ENCODE measurements at regions not wholly inside any gene's neighbourhood (a gene's known extent, or its start where the extent isn't known, plus 50 kb on each side); places are given as distances from the start of the nearest gene placed in this dataset.
"Not testable (repeated sequence)": the region's sequence is repeated elsewhere in the genome, so short reads cannot be mapped to it uniquely, and the experiment has no call there.

- no peak for DNase-seq
These were observed 2393.0 kb upstream of the C9orf72 start for GRCh38 chr9:29966247-29966646.

DNA sequence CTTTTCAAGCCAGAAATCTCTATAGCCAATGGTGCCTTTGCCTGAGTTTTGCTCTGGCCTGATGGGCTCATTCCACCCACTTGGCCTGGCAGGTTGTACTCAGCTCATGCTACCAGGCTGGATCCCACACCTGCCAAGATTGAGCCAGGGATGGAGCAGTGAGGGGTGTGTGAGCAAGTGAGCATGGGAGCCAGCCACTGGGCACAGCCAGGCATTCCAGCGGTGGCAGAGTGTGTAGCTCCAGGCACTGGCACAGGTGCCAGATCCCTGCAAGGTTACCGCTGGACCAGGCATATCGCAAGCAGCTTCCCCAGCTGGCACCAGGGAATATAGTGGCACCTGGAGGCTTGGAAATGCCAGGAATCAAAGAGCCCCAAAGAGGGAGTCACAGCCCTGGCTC is 2395.6 kb upstream of the C9orf72 start:
- DNase-seq: no peak

DNA sequence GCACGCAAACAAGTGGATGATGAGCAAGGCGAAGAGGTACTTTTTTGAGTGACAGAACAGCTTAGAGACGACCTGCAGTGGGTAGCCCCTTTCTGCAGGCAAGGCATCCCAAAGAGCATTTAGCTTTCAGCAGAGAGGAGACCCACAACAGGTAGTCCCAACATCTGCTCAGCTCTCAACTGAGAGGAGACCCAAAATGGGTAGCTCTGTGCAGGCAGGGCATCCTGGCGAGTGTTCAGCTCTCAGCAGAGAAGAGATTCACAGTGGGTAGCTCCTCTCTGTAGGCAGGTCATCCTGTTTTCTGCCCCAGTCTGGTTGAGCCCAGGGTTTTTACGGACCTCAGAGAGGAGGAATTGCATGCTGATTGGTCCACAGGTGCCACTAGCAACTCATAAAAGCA is 2396.1 kb upstream of the C9orf72 start:
- no peak for DNase-seq

DNA sequence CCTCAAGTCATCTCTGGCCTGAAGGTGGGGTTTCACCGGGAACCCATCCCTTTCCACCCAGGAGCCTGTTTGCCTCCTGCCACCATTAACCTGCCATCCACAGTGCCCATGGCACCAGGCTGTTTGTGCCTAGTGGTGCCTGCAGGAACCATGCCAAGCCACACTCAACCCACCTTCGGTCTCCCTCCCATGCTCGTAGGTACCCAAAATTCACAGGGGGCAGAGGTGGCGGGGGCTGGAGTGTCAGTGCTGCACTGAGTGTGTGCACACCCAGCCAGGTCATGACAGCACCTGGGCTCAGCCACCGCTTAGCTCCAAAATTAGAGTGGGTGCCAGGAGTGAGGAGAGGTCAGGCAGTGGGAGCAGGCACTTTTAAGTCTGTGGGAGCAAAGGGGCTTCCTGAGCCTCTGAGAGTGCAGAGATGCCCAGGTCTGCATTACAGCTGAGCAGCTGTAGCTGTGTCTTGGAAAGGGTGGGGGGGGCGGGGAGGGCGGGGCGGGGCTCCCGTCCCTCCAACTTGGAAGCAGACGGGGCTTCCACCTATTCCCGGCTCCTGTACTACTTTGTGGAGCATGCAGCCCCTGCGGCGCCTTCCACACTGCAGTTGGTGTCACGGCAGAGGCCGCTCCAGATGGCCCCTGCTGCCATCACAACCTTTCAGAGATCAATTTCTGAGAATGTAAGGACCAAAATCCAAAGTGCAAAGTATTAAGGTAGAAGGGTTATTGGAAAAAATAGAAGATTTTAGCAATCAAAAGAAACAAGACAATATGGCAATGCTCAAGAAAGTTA is 2396.8 kb upstream of the C9orf72 start:
- DNase-seq: no peak

- no peak for DNase-seq
These were observed 2400.9 kb upstream of the C9orf72 start for GRCh38 chr9:29974197-29974596.

GRCh38 chr9:29976981-29977380 is 2403.7 kb upstream of the C9orf72 start:
- no peak for DNase-seq

DNA sequence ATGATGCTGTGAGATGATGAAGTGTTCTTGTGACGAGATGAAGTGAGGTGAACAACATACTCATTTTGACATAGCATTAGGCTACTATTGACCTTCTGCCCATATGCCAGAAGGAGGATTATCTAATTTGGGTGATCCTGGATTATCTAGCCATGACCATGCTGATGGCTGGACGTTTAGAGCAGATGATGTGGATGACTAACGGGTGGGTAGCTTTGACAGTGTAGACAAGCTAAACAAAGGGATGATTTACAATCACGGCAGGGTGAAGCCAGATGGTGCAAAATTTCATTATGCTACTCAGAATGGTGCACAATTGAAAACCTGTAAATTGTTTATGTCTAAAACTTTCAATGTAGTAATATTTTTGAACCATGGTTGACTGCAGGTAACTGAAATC is 2403.4 kb upstream of the ACO1 start:
- DNase-seq: no peak

DNA sequence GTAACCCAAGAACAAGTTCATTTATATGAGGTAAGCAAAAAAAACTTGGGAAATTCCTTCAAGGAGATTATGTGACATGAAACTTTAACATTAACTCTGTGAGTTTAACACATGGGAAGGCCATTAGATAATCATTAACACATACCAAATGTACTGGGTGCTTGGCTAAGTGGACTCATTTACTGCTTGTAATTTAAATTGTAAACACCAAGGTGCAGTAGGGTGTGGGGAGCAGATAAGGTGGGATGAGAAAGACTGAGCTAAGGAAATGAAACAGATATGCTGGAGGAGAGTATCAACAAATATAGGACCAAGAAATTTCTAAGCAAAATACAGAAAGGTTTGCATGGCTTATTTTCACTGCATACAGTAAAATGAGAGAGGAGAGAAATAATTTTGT is 2384.8 kb upstream of the ACO1 start:
- no peak for DNase-seq

DNA sequence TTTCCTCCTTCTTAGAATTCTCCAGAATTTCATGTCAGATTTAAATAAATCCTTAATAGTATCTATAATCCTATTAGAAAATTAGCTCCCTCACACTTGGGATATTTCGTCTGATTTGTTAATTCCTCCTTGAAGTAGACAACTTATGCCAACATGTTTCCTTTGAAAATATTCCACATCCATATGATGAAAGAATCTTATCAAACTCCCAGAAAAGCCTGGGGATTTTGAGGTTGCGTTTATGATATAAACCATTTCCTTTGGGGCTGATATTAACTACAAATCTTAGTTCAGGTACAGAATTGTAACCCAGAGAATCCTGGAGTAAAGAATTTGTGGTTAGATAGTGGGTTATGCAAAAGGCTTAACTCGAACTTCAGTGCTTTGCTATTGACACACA is 2373.8 kb upstream of the ACO1 start:
- no peak for DNase-seq

DNA sequence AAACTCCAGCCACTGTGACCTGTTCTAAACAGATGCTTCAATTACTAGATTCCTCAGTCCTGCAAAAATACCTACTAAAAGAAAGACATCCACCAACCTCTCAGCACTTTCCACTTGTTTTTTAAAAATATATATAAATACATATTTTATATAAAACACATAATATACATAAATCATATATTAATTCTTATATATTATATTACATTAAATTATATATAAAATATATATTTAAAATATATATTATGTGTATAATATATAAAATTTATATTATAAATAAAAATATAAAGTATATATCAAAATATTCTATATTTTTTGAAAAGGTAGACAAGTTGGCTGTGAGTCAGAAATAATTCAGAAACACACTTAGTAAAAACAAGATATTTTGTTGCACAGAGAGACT is 2371.8 kb upstream of the ACO1 start:
- no peak for DNase-seq

DNA sequence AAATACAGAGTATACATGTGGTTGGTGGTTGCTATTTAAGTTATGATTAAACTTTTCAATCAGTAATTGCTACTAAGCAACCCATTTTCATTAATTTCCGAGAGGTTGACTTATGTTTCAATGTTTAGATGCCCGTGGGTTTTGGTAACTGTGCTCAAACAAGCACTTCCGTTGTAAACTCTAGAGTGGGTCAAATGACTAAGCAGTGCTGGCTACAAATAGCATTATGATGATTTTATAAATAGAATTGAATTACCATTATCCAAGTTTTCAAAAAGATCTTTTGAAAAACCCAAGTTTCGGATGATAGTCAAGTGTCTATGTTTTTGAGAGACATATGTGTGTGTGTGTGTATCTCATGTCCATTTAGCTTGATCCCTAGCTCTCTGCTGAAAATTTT is 2369.4 kb upstream of the ACO1 start:
- no peak for DNase-seq

DNA sequence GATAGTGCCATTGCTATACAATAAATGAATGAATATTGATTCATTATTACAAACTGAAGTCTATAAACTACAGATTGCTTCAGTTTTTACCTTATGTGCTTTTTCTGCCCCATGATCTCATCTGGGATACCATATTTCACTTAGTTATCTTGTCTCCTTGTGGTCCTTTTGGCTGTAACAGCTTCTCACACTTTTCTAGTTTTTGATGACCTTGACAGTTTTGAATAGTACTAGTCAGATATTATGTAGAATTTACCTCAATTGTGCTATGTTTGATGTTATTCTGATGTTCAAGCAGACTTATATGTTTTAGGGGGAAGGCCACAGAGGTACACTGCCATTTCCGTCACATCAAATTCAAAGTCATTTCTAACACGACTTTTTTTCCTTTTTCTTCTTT is 2364.3 kb upstream of the ACO1 start:
- DNase-seq: no peak

- no peak for DNase-seq
These were observed 2348.7 kb upstream of the ACO1 start for GRCh38 chr9:30035761-30036160.

- no peak for DNase-seq
These were observed 2347.9 kb upstream of the ACO1 start for GRCh38 chr9:30036558-30036957.

DNA sequence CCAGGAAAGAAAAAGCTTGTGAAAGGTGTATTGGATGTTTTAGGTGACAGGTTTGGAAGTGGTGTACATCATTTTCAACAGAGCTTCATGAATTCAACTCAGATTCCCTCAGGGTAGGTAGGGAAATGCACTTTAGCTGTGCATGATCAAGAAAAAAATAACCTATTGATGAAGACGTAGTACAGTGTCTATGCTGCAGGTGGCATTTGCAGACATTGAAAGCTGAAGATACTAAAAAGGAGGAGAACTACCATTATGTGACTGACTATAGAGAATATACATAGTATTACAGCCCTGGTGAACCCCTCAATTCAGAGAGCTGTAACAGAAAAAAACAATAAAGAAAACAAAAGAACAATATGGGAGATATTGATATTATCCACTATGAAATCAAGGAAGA is 2344.7 kb upstream of the ACO1 start:
- DNase-seq: no peak

DNA sequence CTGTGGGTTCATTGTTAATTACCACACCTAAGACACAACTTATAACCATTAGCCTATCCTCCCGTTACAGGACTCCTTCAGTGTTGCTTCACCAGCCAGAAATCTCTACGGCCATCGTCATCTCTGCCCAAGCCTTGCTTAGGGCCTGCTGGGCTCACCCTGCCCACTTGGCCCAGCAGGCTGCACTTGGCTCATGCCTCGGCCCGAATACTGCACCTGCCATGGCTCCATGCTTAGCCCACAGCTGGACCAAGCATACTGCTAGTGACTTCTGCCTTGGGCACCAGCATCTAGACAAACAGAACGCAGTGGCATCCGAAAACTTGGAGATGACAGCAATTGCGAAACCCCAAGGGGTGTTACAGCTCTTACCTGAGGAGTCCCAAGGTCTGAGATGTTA is 2336.0 kb upstream of the ACO1 start:
- no peak for DNase-seq

GRCh38 chr9:30058463-30058862 is 2326.0 kb upstream of the ACO1 start:
- DNase-seq: no peak

- no peak for DNase-seq
These were observed 2323.5 kb upstream of the ACO1 start for GRCh38 chr9:30060976-30061375.

GRCh38 chr9:30065888-30066287 is 2318.6 kb upstream of the ACO1 start:
- no peak for DNase-seq

GRCh38 chr9:30069236-30069635 is 2315.2 kb upstream of the ACO1 start:
- DNase-seq: not testable (repeated sequence)

DNA sequence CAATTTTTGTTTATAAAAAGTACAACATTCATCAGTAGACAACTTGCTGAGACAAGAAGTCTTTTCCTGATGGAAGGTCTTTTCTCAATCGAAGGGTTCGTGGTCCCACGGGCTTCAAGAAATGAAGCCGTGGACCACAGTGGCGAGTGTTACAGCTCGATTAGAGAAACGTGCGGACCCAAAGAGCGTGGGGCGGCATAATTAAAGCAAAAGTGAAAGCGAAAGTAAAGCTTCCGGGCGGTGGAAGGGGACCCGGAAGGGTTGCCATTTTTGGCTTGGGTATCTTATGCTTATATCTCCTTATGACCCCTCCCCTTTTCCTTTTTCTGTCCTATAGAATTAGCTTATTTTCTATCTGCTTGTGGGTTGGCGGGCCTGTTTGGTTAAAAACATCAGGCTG is 2309.4 kb upstream of the ACO1 start:
- no peak for DNase-seq

DNA sequence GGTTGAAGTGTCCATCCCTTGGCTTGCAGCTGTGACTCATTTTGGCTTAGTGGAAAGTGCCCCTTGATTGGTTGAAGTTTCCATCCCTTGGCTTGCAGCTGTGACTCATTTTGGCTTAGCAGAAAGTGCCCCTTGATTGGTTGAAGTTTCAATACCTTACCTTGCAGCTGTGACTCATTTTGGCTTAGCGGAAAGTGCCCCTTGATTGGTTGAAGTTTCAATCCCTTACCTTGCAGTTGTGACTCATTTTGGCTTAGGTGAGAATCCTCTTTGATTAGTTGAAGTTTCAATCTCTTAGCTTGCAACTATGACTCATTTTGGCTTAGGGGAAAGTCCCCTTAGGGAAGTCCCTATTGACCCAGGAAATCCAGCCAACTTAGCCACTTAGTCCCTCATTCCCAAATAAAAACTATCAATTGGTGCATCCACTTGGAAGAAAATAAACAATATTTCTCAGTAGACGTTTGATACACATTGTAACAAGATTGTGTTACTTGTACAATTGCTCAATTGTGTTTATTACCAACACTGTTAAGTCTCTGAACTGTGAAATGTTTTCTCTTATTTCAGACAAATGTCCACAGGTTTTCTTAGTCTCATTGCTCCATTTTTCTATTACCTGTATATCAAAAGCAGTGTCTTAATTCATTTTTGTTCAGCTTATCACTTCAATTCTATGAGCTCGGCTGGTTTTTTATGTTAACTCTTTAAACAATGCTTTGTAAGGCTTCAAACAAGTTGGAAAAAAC is 2308.8 kb upstream of the ACO1 start:
- no peak for DNase-seq

GRCh38 chr9:30078195-30078594 is 2306.2 kb upstream of the ACO1 start:
- no peak for DNase-seq

GRCh38 chr9:30089428-30089827 is 2295.0 kb upstream of the ACO1 start:
- no peak for DNase-seq

All from SIG-M5 (cell line).